GM21390 (cell line): ENCODE measurements at regions not wholly inside any gene's neighbourhood (a gene's known extent, or its start where the extent isn't known, plus 50 kb on each side); places are given as distances from the start of the nearest gene placed in this dataset.

ENCODE experiments used
- ATAC-seq: cut with Tn5 transposase; IDR thresholded peaks from one replicate; pipeline ENCODE4 v1.9.1; 2021; ENCODE audit not compliant: unreplicated experiment

DNA sequence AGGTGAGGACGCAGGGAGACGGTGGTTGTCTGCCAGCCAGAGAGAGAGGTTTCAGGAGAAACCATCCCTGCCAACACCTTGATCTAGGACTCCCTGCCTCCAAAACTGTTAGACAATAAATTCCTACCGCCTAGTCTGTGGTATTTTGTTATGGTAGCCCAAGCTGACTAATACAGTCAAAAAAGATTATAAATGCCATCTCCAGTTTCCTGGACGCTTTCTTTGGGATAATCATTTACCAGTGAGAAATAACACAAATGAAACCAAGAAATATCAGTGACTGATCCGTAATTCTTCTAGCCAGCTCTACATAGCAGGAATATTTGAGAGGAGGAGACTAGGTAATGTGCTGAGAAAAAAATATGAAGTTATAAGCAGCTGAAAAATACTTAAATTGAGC lies 707.8 kb upstream of the LMCD1 start:
- no peak for ATAC-seq

DNA sequence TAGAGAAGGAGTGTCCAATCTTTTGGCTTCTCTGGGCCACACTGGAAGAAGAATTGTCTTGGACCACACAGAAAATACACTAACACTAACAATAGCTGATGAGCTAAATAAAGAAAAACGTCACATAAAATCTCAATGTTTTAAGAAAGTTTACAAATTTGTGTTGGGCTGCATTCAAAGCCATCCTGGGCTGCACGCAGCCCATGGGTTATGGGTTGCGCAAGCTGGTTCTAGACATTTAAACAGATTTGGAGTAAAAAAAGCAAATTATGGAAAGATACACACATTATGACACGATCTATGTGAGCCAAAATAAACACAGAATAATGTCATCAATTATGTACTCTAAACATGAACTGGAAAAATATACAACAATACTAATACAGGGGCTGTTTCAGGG lies 703.3 kb upstream of the LMCD1 start:
- ATAC-seq: no peak

DNA sequence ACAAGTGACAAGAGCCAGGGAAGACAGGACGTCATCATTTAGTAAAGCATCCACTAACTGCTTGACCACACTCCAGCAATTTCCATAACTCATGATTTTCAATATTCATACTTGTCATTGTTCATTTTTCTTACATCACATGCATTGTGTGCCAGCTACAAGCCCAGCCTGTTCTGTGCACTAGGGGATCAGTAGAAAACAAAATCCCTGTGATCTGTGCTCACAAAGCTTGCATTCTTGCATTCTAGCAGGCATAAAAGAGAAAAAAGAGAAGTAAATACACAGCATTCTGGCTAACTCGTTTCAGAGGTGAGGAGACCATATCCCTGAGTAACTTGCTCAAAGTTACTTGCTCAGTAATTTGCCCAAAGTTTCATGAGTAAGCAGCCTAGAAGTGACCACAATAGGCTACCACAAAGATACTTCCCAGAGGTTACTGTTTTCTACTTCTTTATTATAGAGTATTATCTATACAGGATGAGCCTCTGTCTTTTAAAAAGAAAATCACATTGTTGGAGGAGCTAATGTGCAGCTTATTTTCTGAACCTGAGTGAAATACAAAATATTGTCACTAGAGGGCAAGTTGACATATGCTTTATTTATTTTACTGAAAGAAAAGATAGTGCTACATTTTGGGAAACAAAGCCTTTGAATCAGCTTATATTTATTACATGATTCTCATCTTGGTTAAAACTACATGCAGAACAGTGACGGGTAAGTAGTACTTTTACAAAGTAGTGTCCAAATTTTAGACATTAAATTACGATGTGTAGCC lies 701.4 kb upstream of the LMCD1 start:
- ATAC-seq: no peak

DNA sequence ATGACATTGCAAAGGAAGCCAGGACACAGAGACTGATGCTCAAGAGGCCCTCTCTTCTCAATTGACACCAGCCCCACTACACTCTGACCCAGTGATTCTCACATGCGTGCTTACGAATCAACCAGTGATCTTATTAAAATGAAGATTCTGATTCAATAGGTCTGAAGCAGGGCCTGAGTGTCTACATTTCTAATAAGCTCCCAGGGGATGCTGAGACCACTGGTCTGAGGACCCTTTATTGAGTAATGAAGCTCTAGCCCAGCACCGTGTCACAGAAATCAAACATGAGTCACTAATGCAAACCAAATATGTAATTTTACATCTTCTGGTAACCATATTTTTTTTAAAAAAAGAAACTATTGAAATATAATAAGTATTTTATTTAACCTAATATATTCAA lies 689.1 kb upstream of the LMCD1 start:
- ATAC-seq: no peak

DNA sequence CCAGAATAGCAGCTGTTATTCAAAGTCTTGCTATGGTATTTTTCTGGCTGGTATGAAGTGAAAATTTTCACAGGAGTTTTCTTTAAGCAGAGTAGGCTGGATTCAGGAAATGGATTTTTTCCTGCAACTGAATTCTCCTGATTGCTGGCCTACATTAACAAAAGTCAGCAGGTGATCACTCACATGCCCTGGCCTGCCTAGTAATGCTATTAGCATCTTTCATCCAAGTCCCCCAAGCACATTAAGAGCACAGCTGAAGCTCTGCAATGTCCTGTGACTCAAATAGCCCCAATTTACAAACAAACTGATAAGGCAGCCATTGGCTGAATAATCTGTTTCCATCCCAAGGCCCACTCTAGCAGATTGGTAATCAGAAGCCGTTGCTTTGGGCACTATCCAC lies 688.3 kb upstream of the LMCD1 start:
- no peak for ATAC-seq

DNA sequence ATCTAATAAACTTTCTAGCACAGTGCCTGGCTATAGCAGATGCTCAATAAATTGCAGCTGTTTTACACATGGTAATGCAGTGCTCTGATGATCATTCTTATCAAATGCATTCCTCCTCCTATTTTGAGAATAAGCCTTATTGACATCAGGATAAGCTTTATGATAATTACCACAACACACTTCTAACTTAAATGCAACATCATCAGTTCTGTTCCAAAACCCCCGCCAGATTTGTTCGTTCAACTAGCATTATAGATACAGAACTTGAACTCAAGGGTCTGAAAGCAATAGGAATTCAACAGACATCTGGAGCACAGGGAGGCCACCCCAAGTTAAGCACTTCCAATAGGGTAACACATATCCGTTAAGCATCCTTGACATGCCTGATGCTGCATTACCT lies 684.4 kb upstream of the LMCD1 start:
- no peak for ATAC-seq

DNA sequence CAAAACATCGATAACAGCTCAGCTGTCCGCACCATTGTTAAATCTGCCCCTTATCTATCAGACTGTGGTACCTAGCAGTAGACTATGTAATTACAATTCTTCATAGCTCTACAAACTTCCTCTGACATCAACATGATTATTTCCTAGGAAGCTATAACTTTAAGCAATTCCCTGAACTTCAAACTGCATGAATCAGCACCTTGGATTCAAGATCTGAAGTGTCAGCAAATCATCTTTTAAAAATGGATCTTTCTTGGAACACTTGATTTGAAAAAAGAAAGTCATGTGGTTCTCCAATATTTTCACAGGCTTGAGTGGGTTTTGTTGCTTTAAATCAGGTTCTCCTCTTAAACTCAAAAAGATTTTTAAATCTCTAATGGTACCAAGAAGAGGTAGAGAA lies 680.7 kb upstream of the LMCD1 start:
- ATAC-seq: no peak

DNA sequence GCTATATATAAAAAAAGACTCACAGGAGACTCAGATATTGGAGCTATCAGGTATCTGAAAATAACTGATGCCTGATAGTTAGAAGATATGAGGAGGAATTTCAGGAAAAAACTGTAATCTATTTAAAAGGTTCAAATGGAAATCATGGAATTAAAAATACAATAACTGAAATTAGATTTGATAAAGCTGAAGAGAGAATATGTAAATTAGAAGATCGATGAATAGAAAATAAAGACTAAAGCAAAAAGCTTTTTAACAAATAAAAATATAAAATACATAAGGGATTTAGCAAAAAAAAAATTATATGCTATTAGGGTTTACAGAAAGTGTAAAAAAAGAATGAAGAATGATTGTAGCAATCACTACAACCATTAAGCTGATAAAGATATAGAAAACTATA lies 679.8 kb upstream of the LMCD1 start:
- ATAC-seq: no peak

DNA sequence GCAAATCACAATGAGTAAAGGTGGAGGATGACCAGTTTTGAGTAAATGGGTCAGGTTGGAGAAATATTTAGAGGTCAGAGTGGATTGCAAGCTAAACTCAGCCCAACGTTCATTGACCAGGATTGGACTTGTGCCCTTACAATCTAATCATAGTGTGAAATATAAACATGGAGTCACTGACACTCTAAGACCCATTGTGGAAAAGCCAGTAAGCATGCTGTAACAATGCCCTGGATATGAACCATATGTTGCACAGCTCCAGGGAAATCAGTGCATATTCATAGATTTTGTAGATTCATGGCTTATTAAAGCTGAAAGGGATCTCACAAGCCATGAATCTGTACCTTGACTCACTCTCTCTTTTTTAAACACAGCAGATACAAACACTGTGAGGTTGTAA lies 660.2 kb upstream of the LMCD1 start:
- no peak for ATAC-seq

DNA sequence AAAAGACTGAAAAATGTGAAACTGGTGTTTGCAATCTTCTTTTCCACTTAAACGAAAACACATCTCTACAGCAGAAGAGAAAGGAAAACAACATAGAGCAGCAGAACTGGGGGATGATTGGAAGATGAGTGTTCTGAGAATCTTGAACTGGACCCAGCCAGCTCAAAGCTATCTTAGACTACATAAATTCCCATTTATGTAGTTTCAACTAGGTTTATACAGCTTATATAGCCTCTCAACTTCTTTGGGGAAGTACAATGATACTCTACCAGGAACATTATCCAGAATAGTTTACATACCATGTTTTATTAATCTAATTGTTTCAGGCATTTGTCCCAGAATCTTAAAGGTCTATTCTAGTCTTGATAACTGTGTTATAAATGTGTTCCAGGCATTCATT lies 658.2 kb upstream of the LMCD1 start:
- no peak for ATAC-seq

DNA sequence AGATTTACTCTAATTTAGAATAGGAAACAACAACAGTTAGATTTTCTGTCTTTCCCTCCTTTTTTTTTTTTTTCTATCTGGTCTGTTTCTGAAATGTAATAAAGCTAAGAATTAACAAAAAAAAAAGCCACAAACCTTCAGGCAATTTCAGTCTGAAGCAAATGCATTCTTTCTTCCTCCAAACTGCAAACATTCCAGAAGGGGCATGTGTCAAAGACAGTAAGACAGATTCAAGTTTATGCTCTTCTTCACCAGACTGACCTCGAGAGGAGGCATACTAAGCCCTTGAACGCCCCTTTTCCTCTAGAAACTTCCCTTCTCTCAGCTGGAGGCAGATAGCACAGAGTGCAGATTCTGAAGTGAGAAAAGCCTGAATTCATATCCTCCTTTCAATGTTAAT lies 654.6 kb upstream of the LMCD1 start:
- no peak for ATAC-seq

DNA sequence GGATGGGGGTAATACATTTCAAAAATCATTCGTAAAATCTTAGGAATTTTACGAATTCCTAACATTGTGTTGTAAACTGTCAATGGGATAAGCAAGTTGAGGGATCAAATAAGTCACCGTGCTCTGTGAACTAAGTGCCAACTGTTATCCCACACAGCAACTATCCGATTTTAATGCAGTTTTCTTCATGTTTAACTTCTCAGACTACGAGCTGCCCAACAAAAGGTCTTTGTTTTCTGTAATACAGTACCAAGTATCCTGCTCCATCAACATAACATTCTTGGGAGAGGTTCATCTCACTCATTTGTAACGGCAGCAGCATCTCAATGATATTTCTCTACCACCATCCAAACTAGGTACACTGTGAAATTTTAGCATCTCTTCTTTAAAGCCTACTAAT lies 654.1 kb upstream of the LMCD1 start:
- ATAC-seq: no peak

DNA sequence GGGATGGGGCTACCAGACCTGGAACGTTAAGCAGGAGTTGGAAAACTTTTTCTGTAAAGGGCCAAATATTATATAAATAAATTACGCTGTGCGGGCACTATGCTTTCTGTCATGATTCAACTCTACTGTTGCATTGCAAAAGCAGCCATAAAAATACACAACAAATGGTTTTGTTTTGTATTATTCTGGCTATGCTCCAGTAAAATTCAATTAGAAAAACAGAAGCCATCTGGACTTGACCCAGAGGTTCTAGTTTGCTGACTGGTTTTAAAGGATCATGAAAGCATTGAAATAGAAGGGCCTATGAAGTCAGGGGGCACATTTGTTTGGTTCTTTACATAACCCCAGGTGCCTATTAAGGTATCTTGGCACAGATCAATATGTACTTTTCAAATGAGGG lies 647.4 kb upstream of the LMCD1 start:
- ATAC-seq: no peak

DNA sequence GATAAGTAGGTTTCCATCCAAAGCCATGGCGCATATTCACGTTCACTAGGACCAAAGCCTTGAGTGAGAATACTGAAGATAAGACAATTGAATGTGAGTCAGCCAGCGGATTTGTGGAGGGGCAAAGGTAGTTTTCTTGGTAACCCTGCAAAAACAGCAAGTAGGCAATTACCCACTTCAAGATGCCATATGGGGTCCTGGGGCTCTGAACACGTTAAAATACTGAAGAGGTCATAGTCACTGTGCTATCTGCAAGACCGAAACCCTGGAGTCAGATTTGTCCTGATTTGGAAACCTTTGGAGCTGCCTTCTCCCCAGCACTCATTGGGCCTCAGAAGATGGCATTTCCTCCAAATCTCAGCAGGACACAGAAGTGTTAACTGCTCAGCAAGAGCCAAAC lies 646.9 kb upstream of the LMCD1 start:
- ATAC-seq: no peak

DNA sequence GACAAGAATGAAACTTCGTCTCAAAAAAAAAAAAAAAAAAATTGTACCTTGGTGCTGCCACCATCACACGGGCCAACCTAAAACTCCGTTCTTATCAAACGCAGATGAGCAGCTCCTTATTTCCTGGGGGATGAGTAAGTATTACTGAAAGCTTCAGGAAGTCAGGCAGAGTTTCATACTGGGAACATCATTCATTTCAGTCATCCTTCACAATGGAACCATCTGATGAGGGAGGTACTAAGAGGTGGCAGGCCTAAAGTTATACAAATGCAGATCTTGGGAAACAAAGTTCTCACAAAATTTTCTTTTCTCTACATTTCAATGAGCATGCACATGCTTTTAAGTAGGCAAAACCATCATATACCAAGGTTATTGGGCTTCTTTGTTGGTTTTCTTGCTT lies 636.0 kb upstream of the LMCD1 start:
- ATAC-seq: no peak

DNA sequence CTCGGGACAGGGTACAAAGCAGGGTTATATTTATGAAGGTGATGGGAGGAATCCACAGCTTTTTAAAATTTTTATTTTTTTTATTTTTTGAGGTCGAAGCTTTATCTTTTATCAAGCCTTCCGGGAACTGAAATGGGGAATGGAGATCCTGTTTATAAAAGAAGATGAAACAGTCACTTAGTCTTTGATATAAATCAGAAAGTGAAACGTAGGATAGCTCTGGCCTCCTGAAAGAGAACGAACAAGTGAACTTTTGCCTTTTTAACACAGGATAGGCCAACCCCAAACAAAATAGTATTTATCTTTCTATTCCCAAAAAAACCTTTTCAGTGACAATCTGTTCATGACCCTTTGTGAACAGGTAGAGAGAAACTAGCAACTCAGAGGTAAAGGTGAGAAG lies 634.0 kb upstream of the LMCD1 start:
- ATAC-seq: no peak

DNA sequence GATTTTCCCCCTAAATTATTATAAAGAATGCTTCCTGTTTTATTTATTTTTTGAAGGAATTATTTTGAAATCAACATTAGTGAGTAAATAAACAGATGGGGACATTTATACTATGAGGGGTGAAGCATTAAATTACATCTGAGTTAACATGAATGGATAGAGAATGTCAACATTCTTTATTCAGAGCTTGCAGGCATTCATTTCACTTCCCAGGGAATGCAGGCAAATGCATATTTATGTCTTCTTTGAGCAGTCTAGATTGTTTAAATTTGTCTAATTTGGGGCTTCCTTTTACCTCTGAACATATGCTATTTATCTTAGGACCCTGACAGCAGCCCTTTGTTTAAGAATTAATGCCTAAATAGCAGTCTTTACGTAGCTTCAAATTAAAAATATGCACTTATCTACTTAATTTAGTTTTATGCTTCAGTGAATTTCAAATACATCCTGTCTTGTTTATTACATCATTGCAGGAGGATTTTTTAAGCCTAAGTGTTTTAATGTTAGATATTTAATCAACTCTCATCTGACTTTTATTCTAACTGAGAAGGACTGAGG lies 630.5 kb upstream of the LMCD1 start:
- no peak for ATAC-seq

DNA sequence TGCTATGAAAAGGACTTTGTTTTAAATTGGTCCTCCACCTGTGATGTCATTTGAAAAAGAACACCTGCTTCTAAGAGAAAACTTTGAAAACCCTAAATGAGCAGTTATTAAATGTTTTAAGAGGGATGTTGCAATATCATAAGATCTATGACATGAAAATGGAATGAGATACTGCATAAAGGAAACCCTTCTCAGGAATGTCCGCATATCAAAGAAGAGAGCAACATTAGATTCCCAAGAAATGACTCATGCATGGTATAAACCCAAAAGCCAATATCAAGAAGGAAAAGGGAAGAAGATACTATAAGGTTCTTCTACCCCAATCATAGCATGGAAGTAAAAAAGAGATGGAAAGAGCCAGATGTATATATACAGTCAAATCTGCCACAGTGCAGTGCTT lies 627.5 kb upstream of the LMCD1 start:
- ATAC-seq: no peak

DNA sequence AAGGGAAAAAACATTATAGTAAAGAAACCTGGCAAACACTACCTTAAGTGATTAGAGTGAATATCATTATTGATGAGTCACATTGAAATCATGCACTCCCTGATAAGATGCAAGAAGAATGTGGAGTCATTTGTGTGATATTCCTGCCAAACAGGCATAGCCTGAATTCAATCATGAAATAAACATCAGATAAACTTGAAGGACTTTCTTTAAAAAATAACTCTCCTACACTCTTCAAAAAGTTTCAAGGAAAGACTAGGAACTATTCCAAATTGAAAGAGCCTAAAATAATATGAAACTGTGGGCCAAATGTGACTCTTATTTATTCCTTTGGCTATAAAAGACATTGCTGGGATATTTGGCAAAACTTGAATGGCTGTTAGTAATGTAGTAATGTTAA lies 625.7 kb upstream of the LMCD1 start:
- ATAC-seq: no peak

DNA sequence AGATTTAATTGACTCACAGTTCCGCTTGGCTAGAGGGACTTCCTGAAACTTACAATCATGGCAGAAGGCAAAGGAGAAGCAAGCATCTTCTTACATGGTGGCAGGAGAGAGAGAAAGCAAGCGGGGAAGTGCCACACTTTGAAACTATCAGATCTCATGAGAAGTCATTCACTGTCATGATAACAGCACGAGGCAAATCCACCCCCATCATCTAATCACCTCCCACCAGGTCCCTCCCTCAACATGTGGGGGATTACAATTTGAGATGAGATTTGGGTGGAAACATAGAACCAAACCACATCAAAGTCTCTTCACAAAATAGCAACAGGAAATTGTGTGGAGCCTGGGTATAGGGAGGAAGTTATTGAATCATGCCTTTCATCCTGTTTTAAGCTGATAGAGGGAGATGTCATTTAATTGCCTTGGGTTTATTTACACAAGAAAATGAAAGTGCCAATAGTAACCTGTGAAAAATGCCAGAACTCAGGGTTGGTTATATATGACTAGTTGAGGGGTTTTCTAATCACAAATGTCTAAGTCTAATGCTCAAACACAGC lies 624.8 kb upstream of the LMCD1 start:
- ATAC-seq: no peak

DNA sequence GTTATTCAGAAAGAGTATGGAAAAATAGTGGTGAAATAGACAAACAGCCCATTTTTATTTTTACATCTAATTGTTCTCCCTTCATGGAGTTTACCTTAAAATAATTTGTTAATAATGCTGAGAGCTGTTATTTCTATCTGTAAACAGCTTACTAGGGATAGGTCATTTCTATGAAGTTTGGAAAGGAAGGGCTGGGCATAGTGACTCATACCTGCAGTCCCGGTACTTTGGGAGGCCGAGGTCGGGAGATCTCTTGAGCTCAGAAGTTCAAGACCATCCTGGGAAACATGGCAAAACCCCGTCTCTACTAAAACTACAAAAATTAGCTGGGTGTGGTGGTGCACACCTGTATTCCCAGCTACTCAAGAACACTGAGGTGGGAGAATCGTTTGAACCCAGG lies 624.3 kb upstream of the LMCD1 start:
- ATAC-seq: no peak

DNA sequence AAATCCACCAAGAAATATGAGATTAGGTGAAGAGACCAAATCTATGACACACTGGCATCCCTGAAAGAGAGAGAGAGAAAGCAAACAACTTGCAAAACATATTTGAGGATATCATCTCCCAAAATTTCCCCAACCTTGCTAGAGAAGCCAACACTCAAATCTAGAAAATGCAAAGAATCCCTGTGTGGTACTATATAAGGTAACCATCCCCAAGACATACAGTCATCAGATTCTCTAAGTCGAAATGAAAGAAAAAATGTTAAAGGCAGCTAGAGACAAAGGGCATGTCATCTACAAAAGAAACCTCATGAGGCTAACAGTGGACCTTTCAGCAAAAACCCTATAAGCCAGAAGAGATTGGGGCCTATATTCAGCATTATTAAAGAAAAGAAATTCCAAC lies 622.1 kb upstream of the LMCD1 start:
- ATAC-seq: no peak

DNA sequence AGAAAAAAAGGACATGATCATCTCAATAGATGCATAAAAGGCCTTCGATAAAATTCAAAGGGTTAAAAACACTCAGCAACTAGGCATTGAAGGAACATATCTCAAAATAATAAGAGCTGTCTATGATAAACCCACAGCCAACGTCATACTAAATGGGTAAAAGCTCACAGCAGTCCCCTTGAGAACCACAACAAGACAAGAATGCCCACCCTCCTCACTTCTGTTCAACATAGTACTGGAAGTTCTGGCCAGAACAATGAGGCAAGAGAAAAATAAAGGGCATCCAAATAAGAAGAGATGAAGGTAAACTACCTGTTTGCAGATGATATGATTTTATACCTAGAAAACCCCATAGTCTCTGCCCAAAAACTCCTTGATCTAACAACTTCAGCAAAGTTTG lies 619.7 kb upstream of the LMCD1 start:
- no peak for ATAC-seq
